Astrocyte (in vitro differentiated cells and primary cell): ENCODE measurements at regions not wholly inside any gene's neighbourhood (a gene's known extent, or its start where the extent isn't known, plus 50 kb on each side); places are given as distances from the start of the nearest gene placed in this dataset.

Experiments used
- CTCF ChIP-seq: IDR thresholded peaks from 2 replicates; pipeline ENCODE4 v1.5.1; 2011; ENCODE audit warnings: low read depth, mild to moderate bottlenecking, inconsistent platforms, low read length, moderate library complexity; ENCODE audit not compliant: insufficient read depth
- EZH2 ChIP-seq: IDR thresholded peaks from 2 replicates; pipeline ENCODE4 v1.6.1; 2012; ENCODE audit warnings: mild to moderate bottlenecking, low read length, inconsistent platforms; ENCODE audit not compliant: insufficient read depth

- TF ChIP-seq CTCF (no peak), EZH2 (no peak)
Observed at GRCh38 chr4:138078253-138078652, 163.9 kb downstream of the SLC7A11 start.
